Spleen (tissue), 7 donors: ENCODE measurements at regions not wholly inside any gene's neighbourhood (a gene's known extent, or its start where the extent isn't known, plus 50 kb on each side); places are given as distances from the start of the nearest gene placed in this dataset.

ENCODE experiments used
- CTCF ChIP-seq, 11 experiments: fragments of 200-600 bp in 7 of 11; fragments of 450-650 bp in 4 of 11; sonication (generic) in 4 of 11; IDR thresholded peaks in 8 of 11; conservative IDR thresholded peaks in 3 of 11; 1 replicate in 7 of 11; 2 replicates in 4 of 11; pipeline versions ENCODE4 v1.4.0 to v1.8.0; 2016 to 2021; ENCODE audit warnings: antibody characterized with exemption in 11 of 11, inconsistent platforms in 4 of 11, mild to moderate bottlenecking in 1 of 11
- POLR2A ChIP-seq, 3 donors: fragments of 450-650 bp; IDR thresholded peaks; one replicate each; pipeline ENCODE4 v1.5.1; 2017; ENCODE audit warnings: antibody characterized with exemption in 3 of 3, mild to moderate bottlenecking in 1 of 3
- donor health status: DM: no; HTN: no; CAD: no; lungs with moderate emphysema.
- donor health status: DM: no; HTN: no; CAD: no.
- donor health status: DM: no; HTN: no; CAD: no.

- TF ChIP-seq CTCF (IDR thresholded peaks at IDR 0.05 in 8 of 11, conservative IDR thresholded peaks at IDR 0.05 in 3 of 11) (no peak), POLR2A (IDR thresholded peaks at IDR 0.05) (no peak)
Observed at GRCh38 chr12:5343711-5344110, 88.2 kb upstream of the NTF3 start.
